ENCODE measurements at regions not wholly inside any gene's neighbourhood (a gene's known extent, or its start where the extent isn't known, plus 50 kb on each side); places are given as distances from the start of the nearest gene placed in this dataset.

- DNase-seq = no peak
Measured at GRCh38 chrX:149151805-149152757, 353.0 kb downstream of the IDS start.

DNA sequence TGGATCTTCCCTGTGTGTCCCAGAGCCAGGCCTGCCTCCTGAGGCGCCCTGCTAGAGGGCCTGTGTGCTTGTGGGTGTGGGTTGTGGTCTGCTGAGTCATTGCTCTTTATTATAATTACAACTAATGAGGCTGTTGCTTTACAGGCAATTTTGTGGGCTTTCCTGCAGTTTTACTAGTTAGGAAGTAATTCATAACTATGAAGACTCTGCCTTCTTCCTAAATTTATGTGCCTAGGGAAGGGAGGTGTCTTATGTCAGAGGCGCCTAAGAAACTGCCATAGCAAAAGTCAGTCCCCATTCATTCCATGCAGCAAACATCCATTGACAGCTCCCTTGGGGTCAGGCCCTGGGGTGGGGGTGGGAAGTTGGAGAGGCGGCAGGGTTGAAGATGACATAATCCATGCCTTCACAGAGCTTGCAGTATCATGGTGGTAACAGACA is 359.2 kb downstream of the IDS start:
- no peak for DNase-seq

DNA sequence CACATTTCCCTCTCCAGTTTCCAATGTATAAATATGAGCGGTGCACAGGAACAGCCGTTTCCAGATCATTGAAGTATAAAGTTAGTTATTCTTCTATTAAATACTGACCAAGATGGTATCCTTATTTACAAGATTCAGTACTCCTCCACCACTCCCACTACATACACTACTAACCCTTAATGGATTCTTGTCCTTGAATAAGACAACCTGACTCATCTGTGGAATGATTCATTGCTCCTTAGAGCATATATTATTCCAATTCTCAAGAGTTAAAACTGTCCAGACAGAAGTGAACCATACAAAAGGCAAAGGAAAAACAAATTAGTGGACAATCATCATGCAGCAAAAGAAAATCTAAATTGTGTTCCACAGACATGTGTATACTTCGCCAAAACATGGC is 373.3 kb downstream of the IDS start:
- no peak for DNase-seq

- no peak for DNase-seq
Measured at GRCh38 chrX:149129767-149130166, 375.3 kb downstream of the IDS start.

- DNase-seq = no peak
Measured at GRCh38 chrX:149124526-149125108, 380.5 kb downstream of the IDS start.

DNA sequence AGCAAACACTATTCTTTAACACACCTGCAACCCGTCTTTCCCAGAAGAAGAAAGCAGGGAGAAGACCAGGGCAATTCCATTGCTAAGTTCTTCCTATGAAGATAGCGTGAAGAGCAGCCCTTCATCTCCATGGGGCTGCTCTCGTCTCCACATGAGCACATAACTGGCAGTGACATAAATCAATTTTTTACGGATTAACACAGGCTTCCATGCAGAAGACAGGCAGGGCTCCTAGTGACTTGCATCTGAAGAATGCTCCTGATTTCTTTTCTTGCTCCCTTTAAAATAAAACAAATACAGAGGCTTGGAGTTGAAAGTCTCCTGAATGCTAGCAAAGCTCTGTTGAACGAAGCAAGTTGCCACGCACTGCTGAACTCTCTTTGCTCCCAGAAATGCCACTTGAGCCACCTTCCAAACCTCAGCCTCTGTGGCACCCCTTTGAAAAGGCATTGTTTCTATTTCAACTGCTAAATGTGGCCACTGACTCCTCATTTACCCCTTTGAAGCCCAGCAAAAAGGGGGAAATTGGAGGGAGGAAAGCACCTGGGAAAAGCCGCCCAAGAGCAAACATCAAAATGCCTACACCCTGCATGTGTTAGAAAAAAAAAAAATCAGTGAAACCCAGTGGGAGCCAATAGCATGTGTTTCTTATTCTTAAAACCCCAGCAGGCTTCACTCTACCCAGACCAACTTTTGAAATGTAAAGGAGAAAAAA is 383.7 kb downstream of the IDS start:
- DNase-seq = no peak

DNA sequence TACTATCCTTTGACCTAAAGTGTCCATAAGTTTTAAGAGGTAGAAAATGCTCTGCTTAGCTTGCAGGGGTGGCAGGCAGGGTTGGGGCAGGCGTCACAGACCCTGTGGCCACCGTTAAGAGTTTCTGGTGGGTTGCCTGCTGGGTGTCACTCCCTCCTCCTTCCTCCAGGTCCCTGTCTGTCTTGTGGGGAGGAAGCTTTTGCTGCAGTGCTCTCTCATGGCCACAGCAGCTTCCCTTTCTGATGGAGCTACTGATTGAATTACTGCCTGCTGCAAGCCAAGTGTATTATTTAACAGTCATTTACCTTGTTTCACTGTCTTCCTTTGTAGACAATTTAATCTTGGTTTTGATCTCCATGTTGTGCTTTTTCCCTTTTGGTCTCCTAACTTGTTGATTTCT is 384.6 kb downstream of the IDS start:
- no peak for DNase-seq

- no peak for DNase-seq
Measured at GRCh38 chrX:149114874-149115273, 390.2 kb downstream of the IDS start.

- DNase-seq = no peak
Measured at GRCh38 chrX:149114001-149114400, 391.1 kb downstream of the IDS start.

- no peak for DNase-seq
Measured at GRCh38 chrX:149097786-149098185, 407.3 kb downstream of the IDS start.

DNA sequence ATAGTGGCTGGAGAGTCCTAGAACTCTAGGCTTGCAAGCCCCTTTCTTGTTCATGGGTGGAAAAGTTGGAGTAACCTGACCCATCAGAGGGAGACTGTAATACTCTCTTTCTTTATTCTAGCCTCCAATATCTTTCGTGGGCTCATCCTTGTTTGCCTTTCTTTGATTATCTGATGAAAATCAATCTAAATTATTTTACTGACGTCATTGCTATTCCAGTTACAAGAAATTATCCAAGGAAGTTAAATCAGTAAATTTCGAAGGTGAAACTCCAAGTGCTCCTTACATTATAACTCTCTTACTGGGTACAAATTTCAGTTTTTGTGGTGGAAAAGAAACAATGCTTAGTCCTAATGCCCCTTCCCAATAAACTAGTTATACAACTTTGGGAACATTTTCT is 412.9 kb downstream of the IDS start:
- DNase-seq = no peak

GRCh38 chrX:149079805-149080406 is 425.2 kb downstream of the IDS start:
- no peak for DNase-seq

DNA sequence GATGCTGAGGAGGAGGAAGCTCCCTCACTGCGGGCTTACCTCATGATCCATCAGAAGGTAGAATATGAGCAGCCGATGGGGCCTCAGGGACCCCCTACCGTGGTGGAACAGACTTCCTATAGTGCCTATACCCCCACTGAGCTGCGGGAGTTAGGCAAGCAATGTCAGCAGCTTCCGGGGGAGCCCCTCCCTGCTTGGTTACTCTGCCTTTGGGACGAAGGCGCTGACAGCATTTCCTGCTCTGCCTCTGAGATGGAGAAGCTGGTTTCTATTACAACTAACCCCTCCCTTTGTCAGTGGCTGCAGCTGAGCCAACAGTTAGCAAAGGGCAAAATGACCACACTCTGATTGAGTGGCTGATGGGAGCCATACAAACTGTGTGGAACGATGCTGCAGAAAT is 430.7 kb downstream of the IDS start:
- no peak for DNase-seq

GRCh38 chrX:149073479-149073878 is 431.6 kb downstream of the IDS start:
- no peak for DNase-seq

GRCh38 chrX:149069899-149070298 is 435.2 kb downstream of the IDS start:
- DNase-seq = no peak

- no peak for DNase-seq
Measured at GRCh38 chrX:149060921-149061320, 444.2 kb downstream of the IDS start.

Data from NCI-H510A treated with DMSO at 0.1 percent for 48 hours (cell line).